ENCODE measurements at regions not wholly inside any gene's neighbourhood (a gene's known extent, or its start where the extent isn't known, plus 50 kb on each side); places are given as distances from the start of the nearest gene placed in this dataset.

- TF ChIP-seq ETS1 (conservative IDR thresholded peaks at IDR 0.05; ENCODE audit: control insufficient read depth, low read depth, low read length) (no peak), PPARD (CRISPR knock-in tag; IDR thresholded peaks at IDR 0.05) (no peak), RBM34 (IDR thresholded peaks at IDR 0.05; ENCODE audit: borderline replicate concordance, insufficient read depth, low read length) (no peak), CC2D1A (IDR thresholded peaks at IDR 0.05) (no peak), ARID1B (IDR thresholded peaks at IDR 0.05) (peak; percentile 52), ESRRB (CRISPR knock-in tag; IDR thresholded peaks at IDR 0.05; ENCODE audit: borderline replicate concordance) (no peak), DIDO1 (tag; IDR thresholded peaks at IDR 0.05; ENCODE audit: low read depth) (no peak), ATF4 (CRISPR knock-in tag; IDR thresholded peaks at IDR 0.05) (no peak), ZNF75A (CRISPR knock-in tag; IDR thresholded peaks at IDR 0.05) (no peak), FOXO4 (CRISPR knock-in tag; IDR thresholded peaks at IDR 0.05) (no peak), CREB1 (IDR thresholded peaks at IDR 0.05) (no peak), CREB1 (CRISPR knock-in tag; IDR thresholded peaks at IDR 0.05) (peak; percentile 38; the same call in 1 of the 2 replicates), CHD2 (IDR thresholded peaks at IDR 0.05; ENCODE audit: low read depth, low read length) (no peak), ZNF668 (CRISPR knock-in tag; IDR thresholded peaks at IDR 0.05) (no peak), CAMTA2 (CRISPR knock-in tag; conservative IDR thresholded peaks at IDR 0.05) (no peak), RFX7 (CRISPR knock-in tag; IDR thresholded peaks at IDR 0.05) (no peak), MCM2 (IDR thresholded peaks at IDR 0.05; ENCODE audit: low read depth) (no peak), ZNF12 (CRISPR knock-in tag; IDR thresholded peaks at IDR 0.05) (no peak), HLTF (IDR thresholded peaks at IDR 0.05) (no peak), ZBTB26 (CRISPR knock-in tag; IDR thresholded peaks at IDR 0.05) (no peak)
- TF ChIP-seq, protein P1, sequence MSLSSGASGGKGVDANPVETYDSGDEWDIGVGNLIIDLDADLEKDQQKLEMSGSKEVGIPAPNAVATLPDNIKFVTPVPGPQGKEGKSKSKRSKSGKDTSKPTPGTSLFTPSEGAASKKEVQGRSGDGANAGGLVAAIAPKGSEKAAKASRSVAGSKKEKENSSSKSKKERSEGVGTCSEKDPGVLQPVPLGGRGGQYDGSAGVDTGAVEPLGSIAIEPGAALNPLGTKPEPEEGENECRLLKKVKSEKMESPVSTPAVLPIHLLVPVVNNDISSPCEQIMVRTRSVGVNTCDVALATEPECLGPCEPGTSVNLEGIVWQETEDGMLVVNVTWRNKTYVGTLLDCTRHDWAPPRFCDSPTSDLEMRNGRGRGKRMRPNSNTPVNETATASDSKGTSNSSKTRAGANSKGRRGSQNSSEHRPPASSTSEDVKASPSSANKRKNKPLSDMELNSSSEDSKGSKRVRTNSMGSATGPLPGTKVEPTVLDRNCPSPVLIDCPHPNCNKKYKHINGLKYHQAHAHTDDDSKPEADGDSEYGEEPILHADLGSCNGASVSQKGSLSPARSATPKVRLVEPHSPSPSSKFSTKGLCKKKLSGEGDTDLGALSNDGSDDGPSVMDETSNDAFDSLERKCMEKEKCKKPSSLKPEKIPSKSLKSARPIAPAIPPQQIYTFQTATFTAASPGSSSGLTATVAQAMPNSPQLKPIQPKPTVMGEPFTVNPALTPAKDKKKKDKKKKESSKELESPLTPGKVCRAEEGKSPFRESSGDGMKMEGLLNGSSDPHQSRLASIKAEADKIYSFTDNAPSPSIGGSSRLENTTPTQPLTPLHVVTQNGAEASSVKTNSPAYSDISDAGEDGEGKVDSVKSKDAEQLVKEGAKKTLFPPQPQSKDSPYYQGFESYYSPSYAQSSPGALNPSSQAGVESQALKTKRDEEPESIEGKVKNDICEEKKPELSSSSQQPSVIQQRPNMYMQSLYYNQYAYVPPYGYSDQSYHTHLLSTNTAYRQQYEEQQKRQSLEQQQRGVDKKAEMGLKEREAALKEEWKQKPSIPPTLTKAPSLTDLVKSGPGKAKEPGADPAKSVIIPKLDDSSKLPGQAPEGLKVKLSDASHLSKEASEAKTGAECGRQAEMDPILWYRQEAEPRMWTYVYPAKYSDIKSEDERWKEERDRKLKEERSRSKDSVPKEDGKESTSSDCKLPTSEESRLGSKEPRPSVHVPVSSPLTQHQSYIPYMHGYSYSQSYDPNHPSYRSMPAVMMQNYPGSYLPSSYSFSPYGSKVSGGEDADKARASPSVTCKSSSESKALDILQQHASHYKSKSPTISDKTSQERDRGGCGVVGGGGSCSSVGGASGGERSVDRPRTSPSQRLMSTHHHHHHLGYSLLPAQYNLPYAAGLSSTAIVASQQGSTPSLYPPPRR (CRISPR knock-in tag; IDR thresholded peaks at IDR 0.05; ENCODE audit: borderline replicate concordance), result no peak
Observed at GRCh38 chr17:77770331-77771105, 188.0 kb upstream of the TNRC6C start (continued).
